B cell (primary cell): ENCODE measurements at regions not wholly inside any gene's neighbourhood (a gene's known extent, or its start where the extent isn't known, plus 50 kb on each side); places are given as distances from the start of the nearest gene placed in this dataset.

Experiments used
- EZH2 ChIP-seq: IDR thresholded peaks from 2 replicates; pipeline ENCODE4 v1.6.1; 2012; ENCODE audit warnings: borderline replicate concordance, low read depth, mild to moderate bottlenecking, moderate library complexity, low read length; ENCODE audit not compliant: insufficient read depth, poor library complexity, severe bottlenecking
- TF ChIP-seq, protein P1 (sequence below): fragments of 200-600 bp; IDR thresholded peaks from one replicate; pipeline ENCODE4 v1.8.0; 2022; ENCODE audit warnings: antibody characterized with exemption, mild to moderate bottlenecking

DNA sequence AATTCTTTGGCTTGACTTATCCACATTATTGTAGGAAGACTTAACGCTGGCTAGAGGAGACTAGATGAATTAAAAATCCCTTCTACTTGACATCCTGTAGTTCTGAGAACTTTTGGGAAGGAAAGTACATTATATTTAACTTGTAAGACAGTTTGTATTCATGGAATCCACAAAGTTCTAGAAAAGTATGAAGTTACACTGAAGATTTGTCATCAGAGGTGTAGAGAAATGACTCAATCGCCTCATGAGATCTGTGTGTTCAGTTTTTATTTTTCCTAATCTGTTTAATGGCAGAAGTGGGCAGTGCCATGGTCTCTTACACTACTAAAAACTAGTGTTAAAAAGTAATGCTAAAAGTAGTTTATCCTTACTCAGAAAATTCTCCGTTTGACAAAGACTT, 89.1 kb upstream of the SMIM30 start:
- TF ChIP-seq, protein P1, sequence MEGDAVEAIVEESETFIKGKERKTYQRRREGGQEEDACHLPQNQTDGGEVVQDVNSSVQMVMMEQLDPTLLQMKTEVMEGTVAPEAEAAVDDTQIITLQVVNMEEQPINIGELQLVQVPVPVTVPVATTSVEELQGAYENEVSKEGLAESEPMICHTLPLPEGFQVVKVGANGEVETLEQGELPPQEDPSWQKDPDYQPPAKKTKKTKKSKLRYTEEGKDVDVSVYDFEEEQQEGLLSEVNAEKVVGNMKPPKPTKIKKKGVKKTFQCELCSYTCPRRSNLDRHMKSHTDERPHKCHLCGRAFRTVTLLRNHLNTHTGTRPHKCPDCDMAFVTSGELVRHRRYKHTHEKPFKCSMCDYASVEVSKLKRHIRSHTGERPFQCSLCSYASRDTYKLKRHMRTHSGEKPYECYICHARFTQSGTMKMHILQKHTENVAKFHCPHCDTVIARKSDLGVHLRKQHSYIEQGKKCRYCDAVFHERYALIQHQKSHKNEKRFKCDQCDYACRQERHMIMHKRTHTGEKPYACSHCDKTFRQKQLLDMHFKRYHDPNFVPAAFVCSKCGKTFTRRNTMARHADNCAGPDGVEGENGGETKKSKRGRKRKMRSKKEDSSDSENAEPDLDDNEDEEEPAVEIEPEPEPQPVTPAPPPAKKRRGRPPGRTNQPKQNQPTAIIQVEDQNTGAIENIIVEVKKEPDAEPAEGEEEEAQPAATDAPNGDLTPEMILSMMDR, result no peak
- no peak for TF ChIP-seq EZH2
